HFFc6 (cell line): ENCODE measurements at regions not wholly inside any gene's neighbourhood (a gene's known extent, or its start where the extent isn't known, plus 50 kb on each side); places are given as distances from the start of the nearest gene placed in this dataset.

Source experiments
- DNase-seq: peaks from one replicate; pipeline ENCODE4 v3.0.0-alpha.2; 2018
- H3K27ac Mint-ChIP-seq: 2 replicates; pipeline ENCODE4 v1.8.0; 2020; ENCODE audit warnings: mild to moderate bottlenecking, mixed read lengths
- H3K27me3 Mint-ChIP-seq: 2 replicates; pipeline ENCODE4 v1.8.0; 2021; ENCODE audit warnings: mild to moderate bottlenecking, moderate library complexity, mixed read lengths; ENCODE audit not compliant: insufficient read depth
- H3K36me3 Mint-ChIP-seq: 2 replicates; pipeline ENCODE4 v1.8.0; 2021; ENCODE audit warnings: low read depth, mixed read lengths
- H3K4me1 Mint-ChIP-seq: 2 replicates; pipeline ENCODE4 v1.8.0; 2020; ENCODE audit warnings: low read depth, mixed read lengths
- H3K4me3 Mint-ChIP-seq: 2 replicates; pipeline ENCODE4 v1.8.0; 2020; ENCODE audit warnings: mild to moderate bottlenecking, moderate library complexity, mixed read lengths
- H3K9me3 Mint-ChIP-seq: 2 replicates; pipeline ENCODE4 v1.8.0; 2020; ENCODE audit warnings: mild to moderate bottlenecking, mixed read lengths
- TF ChIP-seq, protein P1 (sequence below): fragments of 200-600 bp; sonication (generic); IDR thresholded peaks from 2 replicates; pipeline ENCODE4 v1.5.0; 2021; ENCODE audit warnings: antibody characterized with exemption, mild to moderate bottlenecking

DNA sequence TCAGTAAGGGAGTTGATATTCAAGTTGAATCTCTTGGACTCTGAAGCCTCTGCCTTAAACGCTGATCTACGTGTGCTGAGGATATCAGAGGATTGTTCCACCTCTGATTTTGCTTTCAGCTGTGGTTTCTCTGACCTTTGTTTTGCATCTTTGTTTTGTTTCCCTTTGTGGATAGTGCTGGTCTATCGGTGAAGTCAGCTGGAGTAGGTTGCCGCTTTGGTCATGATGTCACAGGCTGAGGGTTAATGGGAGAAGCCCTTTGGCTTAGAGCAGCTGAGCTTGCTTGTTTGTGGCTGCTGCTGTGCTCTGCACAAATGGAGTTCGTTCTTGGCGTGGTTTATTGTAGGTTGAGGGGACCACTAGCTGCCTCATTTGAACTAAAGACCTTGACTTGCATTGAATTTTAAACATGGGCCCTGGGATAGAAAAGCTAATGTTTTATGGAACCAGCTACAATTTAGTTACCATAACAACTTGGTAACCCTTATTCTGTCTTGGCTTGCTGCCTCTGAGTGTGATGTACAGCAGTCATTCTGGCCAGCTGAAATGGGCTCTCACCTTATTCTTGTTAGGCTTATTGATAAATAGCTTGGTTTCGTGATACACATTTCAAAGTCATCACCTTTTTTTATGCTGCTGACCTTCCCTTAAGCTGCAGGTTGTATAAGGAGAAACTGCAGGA lies 284.5 kb upstream of the E2F7 start:
- Mint-ChIP-seq H3K27me3 (peaks cover 8% of the 10 kb centered on the region), H3K27ac (no peak overlapping the region), H3K9me3 (no peaks in the 10 kb centered on the region), H3K4me1 (no peaks in the 10 kb centered on the region), H3K36me3 (no peaks in the 10 kb centered on the region), H3K4me3 (no peak overlapping the region)
- TF ChIP-seq, protein P1, sequence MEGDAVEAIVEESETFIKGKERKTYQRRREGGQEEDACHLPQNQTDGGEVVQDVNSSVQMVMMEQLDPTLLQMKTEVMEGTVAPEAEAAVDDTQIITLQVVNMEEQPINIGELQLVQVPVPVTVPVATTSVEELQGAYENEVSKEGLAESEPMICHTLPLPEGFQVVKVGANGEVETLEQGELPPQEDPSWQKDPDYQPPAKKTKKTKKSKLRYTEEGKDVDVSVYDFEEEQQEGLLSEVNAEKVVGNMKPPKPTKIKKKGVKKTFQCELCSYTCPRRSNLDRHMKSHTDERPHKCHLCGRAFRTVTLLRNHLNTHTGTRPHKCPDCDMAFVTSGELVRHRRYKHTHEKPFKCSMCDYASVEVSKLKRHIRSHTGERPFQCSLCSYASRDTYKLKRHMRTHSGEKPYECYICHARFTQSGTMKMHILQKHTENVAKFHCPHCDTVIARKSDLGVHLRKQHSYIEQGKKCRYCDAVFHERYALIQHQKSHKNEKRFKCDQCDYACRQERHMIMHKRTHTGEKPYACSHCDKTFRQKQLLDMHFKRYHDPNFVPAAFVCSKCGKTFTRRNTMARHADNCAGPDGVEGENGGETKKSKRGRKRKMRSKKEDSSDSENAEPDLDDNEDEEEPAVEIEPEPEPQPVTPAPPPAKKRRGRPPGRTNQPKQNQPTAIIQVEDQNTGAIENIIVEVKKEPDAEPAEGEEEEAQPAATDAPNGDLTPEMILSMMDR: no peak
- no peak for DNase-seq

DNA sequence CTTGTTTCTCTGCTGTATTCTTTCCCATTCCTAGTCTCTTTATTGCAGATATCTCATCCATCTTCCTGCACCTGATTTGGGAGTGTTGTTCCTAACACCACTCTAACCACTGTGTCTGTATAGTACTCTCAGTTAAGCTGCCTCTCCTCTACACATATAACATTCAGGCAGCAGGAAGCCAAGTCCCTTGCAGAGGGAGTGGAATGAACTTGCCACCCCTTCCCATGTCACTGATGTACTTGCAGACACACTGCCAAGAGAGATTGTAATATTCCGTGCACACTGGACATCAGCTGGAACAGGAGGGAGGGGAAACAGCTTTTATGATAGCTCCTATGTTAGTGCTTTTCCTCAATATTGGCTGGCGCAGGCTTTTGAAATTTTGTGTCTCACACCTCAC lies 281.6 kb upstream of the E2F7 start:
- DNase-seq: no peak
- no peaks in the 10 kb centered on the region for H3K9me3 Mint-ChIP-seq
- H3K27me3 Mint-ChIP-seq: peaks cover 4% of the 10 kb centered on the region; the same call in 1 of the 2 replicates
- TF ChIP-seq, protein P1: no peak
- H3K4me1 Mint-ChIP-seq: peaks cover 6% of the 10 kb centered on the region
- no peak overlapping the region for H3K4me3 Mint-ChIP-seq
- no peaks in the 10 kb centered on the region for H3K36me3 Mint-ChIP-seq
- no peak overlapping the region for H3K27ac Mint-ChIP-seq

DNA sequence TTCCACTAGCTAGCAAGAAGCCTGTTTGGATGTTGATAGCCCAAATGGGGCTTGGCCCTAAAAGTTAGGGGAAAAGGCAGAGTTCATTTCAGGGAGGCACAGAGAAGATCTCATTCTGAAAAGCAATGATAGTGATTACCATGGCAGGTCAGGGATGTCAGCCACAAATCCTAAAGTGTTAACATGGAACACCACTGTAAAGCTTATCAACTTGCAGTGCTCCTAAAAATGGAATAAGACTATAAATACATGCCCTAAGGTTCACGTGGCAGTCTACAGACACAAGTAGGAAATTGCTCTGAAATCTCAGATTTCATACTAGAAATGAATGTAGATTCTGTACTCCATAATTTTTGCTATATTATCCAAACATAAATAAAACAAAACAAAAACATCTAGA lies 280.0 kb upstream of the E2F7 start:
- TF ChIP-seq, protein P1: no peak
- no peak for DNase-seq
- H3K27me3 Mint-ChIP-seq: peaks cover 4% of the 10 kb centered on the region; the same call in 1 of the 2 replicates
- H3K4me1 Mint-ChIP-seq: peaks cover 6% of the 10 kb centered on the region
- H3K9me3 Mint-ChIP-seq: no peaks in the 10 kb centered on the region
- H3K36me3 Mint-ChIP-seq: no peaks in the 10 kb centered on the region
- H3K27ac Mint-ChIP-seq: no peak overlapping the region
- no peak overlapping the region for H3K4me3 Mint-ChIP-seq

DNA sequence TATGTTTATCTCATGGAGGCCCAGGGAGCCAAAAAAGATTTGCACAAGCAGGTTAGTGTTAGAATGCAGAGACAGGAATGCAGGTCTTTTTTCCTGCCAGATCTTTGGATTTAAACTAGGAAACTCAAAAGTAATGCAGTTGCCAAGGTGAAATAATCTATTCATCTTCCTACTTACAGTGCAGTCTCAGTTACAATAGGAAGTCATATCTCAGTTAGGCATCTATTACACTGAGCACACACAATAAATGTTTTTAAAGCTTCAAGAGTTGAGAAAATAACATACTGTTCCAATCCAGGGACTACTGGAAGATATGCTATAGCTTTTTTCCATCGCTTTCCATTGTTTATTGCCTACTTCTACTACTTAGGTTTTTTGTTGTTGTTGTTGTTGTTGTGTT lies 279.3 kb upstream of the E2F7 start:
- TF ChIP-seq, protein P1: no peak
- H3K36me3 Mint-ChIP-seq: no peaks in the 10 kb centered on the region
- no peaks in the 10 kb centered on the region for H3K9me3 Mint-ChIP-seq
- H3K27me3 Mint-ChIP-seq: peaks cover 5% of the 10 kb centered on the region
- no peak overlapping the region for H3K4me3 Mint-ChIP-seq
- H3K27ac Mint-ChIP-seq: no peak overlapping the region
- DNase-seq: no peak
- H3K4me1 Mint-ChIP-seq: peaks cover 6% of the 10 kb centered on the region

DNA sequence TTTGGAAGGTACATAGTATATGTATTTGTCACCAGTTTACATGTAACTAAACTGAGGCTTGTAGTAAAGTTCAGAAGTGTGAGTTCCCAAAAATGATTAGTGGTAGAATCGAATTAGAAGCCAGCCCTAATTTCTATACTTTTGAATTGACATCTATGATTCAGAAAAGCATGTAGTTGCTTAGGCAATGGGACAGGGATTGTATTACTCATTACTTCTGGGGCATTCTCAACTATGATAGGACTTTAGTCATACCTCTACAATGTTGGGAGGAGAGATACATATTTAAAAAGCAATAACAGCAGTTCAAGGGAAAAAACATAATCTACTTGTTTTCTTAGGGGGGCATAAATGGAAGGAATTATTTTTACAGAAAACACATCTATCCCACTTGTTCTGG lies 277.9 kb upstream of the E2F7 start:
- Mint-ChIP-seq H3K9me3 (no peaks in the 10 kb centered on the region), H3K4me1 (peaks cover 6% of the 10 kb centered on the region), H3K36me3 (no peaks in the 10 kb centered on the region), H3K4me3 (no peak overlapping the region), H3K27ac (no peak overlapping the region), H3K27me3 (peaks cover 7% of the 10 kb centered on the region)
- TF ChIP-seq, protein P1: no peak
- no peak for DNase-seq
